ENCODE measurements at regions not wholly inside any gene's neighbourhood (a gene's known extent, or its start where the extent isn't known, plus 50 kb on each side); places are given as distances from the start of the nearest gene placed in this dataset.

DNA sequence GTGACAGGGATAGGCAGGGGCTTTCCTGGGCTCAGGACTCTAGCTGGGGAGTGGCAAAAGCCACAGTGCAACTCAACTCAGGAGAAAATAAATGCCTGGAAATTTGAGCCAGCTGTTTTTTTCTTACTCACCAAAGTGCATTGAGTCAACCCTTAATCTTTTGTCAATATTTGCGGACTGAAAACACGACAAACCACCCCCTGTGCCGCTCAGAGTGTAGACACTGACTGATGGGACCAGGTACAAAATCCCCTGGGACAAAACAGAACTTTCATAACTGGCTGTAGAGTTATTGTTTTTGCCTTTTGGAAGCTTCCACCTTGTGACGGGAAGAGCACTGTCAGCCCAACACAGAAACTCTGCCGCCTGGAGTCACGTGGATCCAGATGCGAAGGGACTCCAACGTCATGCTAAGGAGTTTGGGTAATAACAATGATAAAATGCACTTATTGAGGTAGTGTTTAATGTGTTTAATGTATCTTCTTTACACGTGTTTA is 164.6 kb downstream of the PLPP3 start (continued):
- TF ChIP-seq, protein P1, sequence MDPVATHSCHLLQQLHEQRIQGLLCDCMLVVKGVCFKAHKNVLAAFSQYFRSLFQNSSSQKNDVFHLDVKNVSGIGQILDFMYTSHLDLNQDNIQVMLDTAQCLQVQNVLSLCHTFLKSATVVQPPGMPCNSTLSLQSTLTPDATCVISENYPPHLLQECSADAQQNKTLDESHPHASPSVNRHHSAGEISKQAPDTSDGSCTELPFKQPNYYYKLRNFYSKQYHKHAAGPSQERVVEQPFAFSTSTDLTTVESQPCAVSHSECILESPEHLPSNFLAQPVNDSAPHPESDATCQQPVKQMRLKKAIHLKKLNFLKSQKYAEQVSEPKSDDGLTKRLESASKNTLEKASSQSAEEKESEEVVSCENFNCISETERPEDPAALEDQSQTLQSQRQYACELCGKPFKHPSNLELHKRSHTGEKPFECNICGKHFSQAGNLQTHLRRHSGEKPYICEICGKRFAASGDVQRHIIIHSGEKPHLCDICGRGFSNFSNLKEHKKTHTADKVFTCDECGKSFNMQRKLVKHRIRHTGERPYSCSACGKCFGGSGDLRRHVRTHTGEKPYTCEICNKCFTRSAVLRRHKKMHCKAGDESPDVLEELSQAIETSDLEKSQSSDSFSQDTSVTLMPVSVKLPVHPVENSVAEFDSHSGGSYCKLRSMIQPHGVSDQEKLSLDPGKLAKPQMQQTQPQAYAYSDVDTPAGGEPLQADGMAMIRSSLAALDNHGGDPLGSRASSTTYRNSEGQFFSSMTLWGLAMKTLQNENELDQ (CRISPR knock-in tag; IDR thresholded peaks at IDR 0.05; ENCODE audit: borderline replicate concordance): no peak
- TF ChIP-seq REXO4 (CRISPR knock-in tag; IDR thresholded peaks at IDR 0.05; ENCODE audit: borderline replicate concordance) (no peak), SRF (IDR thresholded peaks at IDR 0.05; ENCODE audit: low read depth, low read length) (no peak), U2AF1 (optimal IDR thresholded peaks at IDR 0.05; ENCODE audit: low read depth, low read length) (no peak), GABPB1 (CRISPR knock-in tag; IDR thresholded peaks at IDR 0.05) (peak; percentile 40; the same call in 1 of the 2 replicates), ERF (CRISPR knock-in tag; IDR thresholded peaks at IDR 0.05) (peak; percentile 74), RBAK (CRISPR knock-in tag; IDR thresholded peaks at IDR 0.05) (no peak), ZNF432 (CRISPR knock-in tag; IDR thresholded peaks at IDR 0.05; ENCODE audit: borderline replicate concordance) (no peak), MBD4 (IDR thresholded peaks at IDR 0.05; ENCODE audit: borderline replicate concordance, low read length) (no peak), SCMH1 (CRISPR knock-in tag; IDR thresholded peaks at IDR 0.05; ENCODE audit: borderline replicate concordance) (no peak), ZBTB1 (CRISPR knock-in tag; IDR thresholded peaks at IDR 0.05; ENCODE audit: borderline replicate concordance) (no peak), ZNF234 (CRISPR knock-in tag; conservative IDR thresholded peaks at IDR 0.05) (no peak), TEAD3 (CRISPR knock-in tag; optimal IDR thresholded peaks at IDR 0.05; ENCODE audit: borderline replicate concordance) (peak; percentile 84), HNRNPUL1 (IDR thresholded peaks at IDR 0.05; ENCODE audit: low read depth, low read length) (no peak), RFX1 (IDR thresholded peaks at IDR 0.05) (no peak), DNMT1 (CRISPR knock-in tag; IDR thresholded peaks at IDR 0.05) (no peak), ZNF816 (CRISPR knock-in tag; IDR thresholded peaks at IDR 0.05; ENCODE audit: borderline replicate concordance) (peak; percentile 64; the same call in 1 of the 2 replicates), FLYWCH1 (CRISPR knock-in tag; IDR thresholded peaks at IDR 0.05) (no peak), RCOR2 (CRISPR knock-in tag; IDR thresholded peaks at IDR 0.05) (peak; percentile 91)
- TF ChIP-seq, protein P2, sequence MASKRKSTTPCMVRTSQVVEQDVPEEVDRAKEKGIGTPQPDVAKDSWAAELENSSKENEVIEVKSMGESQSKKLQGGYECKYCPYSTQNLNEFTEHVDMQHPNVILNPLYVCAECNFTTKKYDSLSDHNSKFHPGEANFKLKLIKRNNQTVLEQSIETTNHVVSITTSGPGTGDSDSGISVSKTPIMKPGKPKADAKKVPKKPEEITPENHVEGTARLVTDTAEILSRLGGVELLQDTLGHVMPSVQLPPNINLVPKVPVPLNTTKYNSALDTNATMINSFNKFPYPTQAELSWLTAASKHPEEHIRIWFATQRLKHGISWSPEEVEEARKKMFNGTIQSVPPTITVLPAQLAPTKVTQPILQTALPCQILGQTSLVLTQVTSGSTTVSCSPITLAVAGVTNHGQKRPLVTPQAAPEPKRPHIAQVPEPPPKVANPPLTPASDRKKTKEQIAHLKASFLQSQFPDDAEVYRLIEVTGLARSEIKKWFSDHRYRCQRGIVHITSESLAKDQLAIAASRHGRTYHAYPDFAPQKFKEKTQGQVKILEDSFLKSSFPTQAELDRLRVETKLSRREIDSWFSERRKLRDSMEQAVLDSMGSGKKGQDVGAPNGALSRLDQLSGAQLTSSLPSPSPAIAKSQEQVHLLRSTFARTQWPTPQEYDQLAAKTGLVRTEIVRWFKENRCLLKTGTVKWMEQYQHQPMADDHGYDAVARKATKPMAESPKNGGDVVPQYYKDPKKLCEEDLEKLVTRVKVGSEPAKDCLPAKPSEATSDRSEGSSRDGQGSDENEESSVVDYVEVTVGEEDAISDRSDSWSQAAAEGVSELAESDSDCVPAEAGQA (IDR thresholded peaks at IDR 0.05; ENCODE audit: low read depth): no peak
- TF ChIP-seq, protein P2 (CRISPR knock-in tag; IDR thresholded peaks at IDR 0.05; ENCODE audit: borderline replicate concordance): peak; percentile 85; the same call in 1 of the 2 replicates
- TF ChIP-seq, protein P3, sequence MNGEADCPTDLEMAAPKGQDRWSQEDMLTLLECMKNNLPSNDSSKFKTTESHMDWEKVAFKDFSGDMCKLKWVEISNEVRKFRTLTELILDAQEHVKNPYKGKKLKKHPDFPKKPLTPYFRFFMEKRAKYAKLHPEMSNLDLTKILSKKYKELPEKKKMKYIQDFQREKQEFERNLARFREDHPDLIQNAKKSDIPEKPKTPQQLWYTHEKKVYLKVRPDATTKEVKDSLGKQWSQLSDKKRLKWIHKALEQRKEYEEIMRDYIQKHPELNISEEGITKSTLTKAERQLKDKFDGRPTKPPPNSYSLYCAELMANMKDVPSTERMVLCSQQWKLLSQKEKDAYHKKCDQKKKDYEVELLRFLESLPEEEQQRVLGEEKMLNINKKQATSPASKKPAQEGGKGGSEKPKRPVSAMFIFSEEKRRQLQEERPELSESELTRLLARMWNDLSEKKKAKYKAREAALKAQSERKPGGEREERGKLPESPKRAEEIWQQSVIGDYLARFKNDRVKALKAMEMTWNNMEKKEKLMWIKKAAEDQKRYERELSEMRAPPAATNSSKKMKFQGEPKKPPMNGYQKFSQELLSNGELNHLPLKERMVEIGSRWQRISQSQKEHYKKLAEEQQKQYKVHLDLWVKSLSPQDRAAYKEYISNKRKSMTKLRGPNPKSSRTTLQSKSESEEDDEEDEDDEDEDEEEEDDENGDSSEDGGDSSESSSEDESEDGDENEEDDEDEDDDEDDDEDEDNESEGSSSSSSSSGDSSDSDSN (CRISPR knock-in tag; IDR thresholded peaks at IDR 0.05): 0 out of 2 replicates have a peak, but pooled peaks have one; percentile 42
